NCI-H69 (cell line): ENCODE measurements at regions not wholly inside any gene's neighbourhood (a gene's known extent, or its start where the extent isn't known, plus 50 kb on each side); places are given as distances from the start of the nearest gene placed in this dataset.

Source experiments
- DNase-seq: peaks from one replicate; lab custom pipeline; 2025; lab: John Stamatoyannopoulos, UW

DNA sequence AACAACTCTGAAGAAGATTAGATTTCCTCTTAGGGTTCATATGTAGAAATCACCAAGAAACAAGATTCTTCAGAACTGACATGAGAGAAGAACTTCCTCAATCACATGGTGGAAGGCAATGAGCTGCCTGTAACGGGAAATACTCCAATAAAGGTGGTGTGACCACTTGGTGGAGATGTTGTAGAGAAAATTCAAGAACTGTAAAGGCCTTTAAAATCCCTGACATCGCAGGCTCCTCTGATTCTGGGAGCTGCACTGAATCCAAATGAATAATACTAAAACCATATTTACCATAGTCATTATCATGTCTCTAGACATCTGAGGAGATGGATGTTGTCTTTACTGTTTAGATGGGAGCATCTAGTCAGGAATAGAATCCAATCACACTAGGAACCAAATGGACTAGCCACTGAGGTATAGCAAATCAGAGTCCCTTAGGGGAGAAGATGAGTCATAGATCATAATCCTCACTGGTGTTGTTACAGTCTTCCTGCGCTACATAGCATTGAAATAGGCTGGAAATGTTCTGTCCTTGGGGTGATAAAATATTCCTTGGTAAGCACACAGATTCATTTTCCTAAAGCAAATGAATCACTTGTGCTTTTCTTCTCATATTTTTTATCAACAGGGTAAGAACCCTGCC, 321.6 kb upstream of the TENM4 start:
- peak; percentile 26 for DNase-seq

DNA sequence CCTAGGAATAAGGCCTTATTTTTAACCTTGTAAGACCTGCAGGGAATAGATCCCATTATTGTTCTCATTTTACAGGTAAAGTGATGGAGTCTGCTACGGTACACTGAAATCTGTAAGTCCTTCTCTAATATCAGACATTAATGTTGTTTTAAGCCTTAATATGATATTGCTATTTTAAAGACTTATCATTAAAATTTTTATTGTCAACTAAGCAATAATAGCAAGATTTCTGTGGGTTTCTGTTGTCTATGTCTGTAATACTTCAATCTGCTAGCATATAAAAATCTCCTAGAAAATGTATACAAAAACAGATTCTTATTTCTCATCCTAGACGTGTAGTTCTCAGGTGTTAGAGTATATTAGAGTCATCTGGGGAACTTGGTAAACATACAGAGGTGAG, 317.5 kb upstream of the TENM4 start:
- no peak for DNase-seq

DNA sequence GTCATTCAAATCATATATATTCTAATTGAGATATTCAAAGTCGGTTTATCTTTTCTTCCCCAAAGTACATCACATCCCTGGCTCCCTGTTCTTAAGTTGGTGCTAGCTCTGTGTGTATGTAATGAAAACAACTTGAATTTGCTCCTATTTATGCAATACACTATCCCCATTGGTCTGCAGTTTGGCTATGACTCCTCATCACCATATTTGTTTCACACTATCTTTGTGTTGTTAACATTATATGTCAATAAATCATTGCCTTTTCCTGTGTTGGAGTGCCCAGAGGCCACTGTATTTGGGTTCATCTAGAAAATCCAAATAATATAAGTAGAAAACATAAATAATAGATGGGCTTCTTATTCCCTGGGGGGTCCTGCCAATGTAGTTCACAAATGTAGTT, 306.6 kb upstream of the TENM4 start:
- DNase-seq: no peak

DNA sequence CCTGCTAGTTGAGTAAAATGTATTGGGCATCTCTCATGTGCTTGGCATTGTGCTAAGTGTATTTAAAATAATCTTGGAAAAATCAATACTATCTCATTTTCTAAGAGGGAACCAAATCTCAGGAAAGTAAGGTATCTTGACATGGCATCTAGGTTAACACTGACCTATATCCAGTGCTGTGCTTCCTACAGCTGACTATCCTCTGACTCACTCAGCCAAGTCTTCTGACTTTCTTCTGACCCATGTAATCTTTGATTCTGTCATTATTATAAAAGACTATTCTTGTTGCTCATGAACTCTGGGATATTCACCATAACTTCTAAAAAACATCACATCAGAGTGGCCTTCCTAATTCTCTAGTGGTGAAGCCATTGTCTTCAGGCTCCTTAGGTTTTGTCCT, 304.1 kb upstream of the TENM4 start:
- no peak for DNase-seq

DNA sequence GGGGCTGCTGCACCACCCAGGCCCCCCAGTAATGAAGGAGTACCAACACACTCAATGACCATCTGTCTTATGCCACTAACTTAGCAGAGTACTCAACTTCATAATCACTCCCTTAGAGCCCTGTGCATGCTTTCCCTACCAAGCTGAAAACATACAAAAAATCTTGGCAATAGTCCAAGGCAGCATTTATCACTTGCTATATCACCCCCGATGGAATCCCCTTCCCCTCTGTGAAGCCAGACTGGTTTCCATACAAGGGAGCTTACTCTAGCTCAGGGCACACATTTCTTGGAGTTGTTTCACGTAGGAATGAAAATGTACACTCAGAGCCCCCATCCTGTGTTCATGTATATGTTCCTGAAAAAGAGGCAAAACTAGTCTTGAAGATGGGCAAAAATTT, 301.3 kb upstream of the TENM4 start:
- peak; percentile 7 for DNase-seq

DNA sequence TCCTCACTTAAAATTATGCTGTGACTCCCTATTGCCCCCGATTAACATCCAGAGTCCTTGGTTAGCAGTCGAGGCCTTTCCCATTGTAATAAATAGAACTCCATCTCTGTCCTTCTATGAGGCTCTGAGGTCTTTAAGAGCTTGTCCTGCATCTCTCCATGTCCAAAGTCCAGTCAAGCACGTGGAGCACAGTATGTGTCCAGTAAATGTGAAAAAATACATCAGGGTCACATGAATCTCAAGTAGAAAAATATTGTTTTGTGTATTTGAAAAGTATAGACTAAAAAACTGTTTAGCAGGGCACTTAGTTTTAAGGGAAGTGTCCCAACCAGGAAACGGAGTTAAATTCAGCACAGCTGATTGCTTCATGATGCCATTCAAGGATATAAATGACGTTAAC, 298.8 kb upstream of the TENM4 start:
- DNase-seq: no peak

DNA sequence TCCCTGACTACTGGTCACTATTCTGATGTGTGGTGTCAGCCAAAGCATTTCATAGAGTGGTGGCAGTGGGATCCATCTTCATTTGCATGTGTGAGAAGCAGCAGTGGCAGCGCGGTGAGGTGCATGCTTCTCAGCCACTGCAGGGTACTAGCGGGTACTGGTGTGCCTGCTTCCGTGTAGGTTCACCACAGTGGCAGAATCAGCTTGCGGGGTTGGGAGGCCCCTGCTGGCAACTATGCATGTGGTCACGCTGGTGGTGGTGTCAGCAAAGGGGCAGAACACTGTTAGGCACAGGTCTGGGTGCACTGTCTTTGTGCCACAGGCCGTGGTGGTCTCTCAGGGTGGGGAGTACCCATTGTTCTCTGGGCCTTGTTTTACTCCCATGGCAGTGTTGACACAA, 286.4 kb upstream of the TENM4 start:
- DNase-seq: no peak

DNA sequence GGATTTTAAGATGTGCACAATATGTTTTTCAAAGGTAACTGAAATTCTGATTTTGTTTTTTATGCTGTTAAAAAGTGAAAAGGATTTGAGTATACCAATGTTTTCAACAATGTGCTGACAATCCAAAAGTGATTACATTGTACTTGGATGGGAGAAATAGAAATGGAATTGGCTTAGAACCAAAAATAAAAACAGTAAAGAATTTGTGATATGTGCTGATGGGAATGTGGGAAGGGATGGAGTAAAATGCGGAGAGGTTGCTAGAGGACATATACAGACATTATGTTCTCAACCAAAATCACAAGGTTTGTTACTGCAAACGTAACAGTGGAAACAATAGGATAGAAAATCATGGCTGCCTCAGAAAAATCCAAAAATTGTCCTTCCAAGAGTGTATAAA, 279.3 kb upstream of the TENM4 start:
- DNase-seq: no peak

DNA sequence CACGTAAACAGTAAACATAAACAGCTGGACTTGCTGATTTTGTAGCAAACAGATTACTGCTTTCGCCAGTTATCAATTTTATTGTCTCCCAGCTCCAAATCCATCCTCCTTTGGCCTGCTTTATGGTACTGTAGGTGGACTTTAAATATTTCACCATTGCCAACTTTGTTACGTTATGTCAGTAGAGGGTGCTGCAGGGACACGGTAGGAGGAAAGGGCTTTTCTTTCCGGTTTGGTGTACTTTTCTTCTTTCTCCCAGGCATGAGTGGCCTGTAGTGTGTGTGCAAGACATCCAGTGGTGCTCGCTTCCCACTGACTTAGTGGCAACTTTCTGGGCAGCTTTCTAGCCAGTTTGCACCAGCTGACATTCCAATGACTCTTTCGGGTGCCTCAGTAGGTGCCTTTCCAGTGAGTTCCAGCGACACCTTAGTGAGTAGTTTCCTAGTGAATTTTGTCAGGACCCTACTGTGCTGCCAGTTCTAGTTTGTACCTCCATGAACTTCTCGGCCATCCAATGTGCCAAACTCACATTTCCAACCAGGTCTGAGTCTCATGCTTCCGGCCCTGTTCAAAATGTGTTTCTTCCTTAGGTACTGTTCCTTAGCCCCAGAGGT, 267.6 kb upstream of the TENM4 start:
- DNase-seq: peak; percentile 76

DNA sequence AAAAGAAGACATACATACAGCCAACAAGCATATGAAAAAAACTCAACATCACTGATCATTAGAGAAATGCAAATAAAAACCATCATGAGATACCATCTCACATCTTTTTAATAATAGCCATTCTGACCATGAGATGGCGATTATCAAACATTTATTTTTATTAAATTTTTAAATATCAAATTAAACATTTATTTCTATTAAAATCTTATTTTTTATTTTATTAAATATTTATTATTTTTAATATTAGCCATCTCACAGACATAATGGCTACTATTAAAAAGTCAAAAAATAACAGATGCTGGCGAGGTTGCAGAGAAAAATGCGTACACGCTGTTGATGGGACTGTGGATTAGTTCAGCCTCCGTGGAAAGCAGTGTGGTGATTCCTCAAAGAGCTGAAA, 264.8 kb upstream of the TENM4 start:
- no peak for DNase-seq

DNA sequence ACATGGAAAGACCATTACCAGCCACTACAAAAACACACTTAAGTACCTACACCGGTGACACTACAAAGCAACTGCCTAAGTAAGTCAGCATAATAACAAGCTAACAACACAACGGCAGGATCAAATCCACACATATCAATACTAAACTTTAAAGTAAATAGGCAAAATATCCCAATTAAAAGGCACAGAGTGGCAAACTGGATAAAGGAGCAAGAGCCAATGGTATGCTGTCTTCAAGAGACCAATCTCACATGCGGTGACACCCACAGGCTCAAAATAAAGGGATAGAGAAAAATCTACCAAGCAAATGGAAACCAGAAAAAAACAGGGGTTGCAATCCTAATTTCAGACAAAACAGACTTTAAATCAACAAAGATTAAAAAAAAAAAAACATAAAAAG, 261.5 kb upstream of the TENM4 start:
- no peak for DNase-seq

DNA sequence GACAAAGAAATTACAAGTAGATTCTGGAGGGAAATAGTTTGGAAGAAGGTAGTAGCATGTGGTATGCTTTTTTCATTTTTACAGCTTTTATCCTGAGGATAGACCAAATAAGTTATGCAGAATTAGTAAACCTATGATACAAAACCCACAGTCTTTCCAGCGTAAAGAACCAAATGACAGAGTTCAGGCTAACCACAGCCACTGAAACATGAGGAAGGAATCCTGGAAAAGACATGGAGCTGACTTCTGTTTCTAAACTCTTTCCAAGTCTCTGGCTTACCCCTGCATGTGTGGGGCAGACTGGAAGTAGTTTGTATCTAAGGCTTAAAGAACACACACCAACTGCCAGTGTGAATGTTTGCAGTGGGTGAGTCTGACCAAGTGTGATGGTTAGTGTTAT, 258.4 kb upstream of the TENM4 start:
- no peak for DNase-seq

DNA sequence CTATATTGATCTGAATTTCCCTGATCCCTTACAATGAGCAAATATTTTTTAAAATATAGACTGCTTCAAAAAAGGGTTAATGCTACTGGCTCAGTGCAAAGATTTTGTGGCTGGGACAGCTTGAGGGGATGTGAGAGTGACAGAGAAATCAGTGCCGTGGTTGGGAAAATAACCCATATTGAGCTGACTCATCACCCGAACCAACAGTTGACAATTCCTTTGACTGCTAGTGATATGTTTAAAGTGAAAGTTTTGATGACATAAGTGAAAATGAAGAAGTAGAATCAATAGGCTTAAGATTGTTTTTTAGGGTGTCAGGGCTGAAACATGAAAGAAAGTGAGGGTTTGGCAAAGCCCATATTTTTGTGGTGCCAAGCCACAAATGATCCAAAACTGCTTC, 257.1 kb upstream of the TENM4 start:
- DNase-seq: no peak

DNA sequence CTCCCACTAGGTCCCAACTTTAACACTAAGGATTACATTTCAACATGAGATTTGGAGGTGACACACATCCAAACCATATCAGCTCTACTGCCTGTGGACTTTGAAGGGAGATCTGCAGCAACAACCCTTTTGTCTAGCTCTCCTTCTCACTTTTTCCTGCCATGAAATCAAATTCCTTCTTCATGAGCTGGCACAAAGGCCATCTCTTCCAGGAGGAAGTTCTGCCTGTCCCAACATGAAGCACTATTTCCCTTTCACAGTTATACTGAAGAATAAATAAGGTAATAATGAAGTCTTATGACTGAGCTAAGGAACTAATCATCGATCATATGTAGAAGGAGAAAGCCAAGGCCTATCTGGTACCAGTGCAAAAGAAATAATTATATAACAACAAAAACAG, 253.5 kb upstream of the TENM4 start:
- no peak for DNase-seq

DNA sequence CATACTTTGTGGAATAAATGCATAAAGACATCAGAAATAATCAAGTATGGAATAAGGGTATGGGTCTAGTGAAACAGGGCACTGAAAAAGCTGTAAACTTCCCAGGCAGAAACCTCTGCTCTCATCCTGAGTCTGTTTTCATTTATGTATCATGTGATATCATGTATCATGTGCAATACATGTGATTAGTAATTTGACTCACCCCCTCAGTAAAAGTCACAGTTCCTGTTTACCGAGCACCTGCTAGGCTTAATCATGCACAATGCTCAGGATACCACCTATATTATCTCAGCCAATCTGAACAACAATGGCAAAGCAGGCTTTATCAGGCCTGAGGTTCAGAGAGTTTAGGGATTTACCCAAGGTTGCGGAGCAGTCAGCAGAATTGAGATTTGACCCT, 250.6 kb upstream of the TENM4 start:
- peak; percentile 17 for DNase-seq

DNA sequence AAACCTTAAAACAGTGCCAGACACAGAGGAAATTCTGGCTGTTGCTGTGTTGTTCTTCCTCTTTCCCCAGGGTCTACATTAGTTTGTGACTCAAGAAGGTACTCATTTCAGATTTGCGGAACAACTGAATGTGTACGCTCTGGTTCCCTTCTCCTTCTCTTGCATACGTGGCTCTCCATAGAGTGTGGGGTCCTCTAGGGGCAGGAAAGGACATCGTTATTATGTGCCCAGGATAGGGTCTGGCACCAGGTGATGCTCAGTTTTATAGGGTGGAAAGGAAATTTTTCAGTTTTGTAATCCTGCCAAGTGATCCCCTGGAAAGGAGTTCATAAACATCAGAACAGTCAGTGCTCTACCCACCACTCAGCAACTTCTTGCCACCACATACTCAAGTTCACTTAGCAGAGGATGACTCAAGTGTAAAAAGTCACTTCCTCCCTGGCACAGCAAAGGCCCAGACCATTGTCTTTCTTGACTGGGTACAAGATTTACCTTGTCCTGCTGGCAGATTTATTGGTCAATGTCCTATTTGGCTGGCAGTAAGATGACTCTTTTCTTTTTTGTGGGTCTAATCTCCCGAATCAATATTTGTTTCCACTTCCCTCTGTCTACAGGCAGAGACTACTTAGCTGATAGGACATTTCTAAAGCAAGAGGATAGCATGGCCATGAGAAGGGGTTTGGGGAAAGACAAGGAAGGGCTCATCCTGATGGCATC, 246.0 kb upstream of the TENM4 start:
- DNase-seq: no peak

DNA sequence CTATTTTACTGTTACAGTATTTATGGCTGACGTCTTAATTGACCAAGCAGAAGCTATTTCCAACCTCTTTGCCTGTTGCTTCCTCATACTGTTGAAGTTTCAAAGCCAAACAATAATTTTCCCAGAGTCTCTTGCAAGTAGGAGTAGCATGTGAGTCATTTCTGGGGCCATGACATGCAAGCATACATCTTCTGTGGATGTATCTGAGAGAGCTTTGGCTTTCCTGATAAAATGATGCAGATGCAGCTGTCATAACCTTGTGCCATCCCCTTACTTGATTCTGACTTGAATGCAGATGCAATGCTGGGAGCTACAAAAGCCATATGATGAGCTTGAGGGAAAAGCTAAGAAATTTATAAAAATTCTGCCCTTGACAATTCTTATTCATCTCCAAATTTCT, 243.1 kb upstream of the TENM4 start:
- DNase-seq: no peak

DNA sequence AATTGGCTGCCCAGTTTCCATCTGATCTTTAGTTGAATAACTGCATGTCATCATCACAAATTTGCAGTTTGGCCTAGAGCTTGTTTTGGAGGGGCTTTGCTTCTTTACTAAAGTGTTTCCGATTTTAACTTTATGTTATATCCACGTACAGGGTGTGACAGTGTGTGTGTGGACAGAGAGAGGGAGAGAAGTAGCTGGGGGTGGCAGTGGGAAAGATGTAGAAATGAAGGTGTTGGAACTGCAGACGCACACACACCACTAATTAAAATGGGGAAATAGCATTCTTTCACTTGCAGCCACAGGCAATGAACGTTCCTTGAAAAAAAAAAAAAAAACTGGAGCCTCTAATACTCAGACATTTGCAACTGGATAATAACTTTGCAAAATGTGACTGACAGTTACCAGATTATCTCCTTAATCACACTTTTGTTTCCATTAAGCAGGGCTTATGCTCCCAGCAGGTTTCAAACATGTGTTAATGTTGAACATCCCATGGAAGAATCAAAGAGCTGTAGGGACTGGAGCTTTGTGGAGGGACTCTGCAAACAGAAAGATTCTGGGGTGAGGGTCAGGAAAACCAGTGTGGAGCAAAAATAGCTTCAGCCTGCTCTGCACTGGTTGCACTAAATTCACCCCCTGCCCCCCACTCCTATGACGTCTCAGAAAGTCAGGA, 238.1 kb upstream of the TENM4 start:
- DNase-seq: no peak

DNA sequence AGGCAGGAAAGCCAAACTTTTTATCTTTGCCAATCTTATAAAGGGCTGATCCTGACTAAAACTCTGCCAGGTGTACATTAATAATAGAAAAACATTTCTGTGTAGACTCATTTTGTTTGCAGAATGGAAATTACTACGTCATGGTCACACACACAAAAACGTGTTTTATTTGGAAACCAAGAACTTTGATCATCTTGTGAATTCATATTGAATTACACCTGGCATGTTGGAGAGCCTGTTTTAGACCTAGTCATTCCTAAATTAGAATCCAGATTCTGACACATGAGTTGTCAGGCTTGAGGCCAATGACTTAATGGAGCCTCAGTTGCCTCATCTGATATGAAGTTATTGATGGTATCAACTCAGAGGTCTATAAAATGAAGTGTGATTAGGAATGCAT, 235.6 kb upstream of the TENM4 start:
- DNase-seq: no peak

DNA sequence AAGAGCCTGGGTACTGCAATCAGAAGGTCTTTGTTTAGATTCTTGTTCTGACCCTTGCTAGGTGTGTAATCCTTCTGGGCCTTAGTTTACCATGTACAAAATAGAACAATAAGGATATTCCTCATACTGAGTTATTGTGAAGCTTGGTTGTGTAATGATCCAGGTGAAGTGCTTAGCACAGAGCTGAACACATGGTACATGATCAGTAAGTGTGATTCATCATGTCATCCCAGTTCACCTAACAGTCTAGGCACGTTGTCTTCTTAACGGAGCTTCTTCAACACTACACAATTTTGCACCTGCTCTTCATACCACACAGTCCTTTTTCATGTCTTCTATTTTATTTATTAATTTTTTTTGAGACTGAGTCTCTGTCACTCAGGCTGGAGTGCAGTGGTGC, 234.3 kb upstream of the TENM4 start:
- no peak for DNase-seq

DNA sequence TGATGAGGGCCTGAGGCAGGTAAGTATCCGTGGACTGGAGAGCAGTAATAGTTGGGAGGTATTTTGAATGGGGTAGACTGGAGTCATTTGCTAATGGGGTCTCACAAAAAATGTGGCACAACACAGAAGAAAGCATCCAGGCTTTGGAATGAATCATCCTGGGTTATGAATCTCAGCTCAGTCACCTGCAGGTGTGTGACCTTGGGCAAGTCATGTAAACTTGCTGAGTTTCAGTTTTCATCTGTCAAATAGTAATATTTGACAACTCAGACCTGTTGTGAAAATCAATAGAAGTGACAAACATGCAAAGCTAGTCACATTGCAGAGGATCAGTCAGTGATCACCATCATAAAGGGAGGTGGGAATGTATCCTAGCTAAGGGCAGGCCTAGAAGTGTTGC, 232.0 kb upstream of the TENM4 start:
- DNase-seq: no peak

DNA sequence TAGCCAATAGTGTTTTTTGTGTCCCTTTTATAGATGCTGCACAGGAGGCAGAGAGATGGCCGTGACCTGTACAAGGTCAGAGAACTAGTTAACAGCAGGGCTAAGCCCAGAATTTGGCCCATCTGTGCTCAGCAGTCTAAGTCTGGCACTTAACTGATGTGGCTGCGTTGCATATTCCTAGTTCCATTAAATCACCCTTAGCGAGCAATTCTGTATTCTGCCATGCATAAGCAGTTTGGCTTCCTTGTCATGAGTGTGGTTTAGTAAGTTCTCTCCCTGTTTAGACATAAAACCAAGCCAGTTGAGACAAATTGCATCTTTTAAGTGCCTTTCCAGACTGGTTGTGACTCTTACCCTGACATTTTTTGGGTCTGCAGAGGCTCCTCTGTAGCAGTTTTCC, 230.6 kb upstream of the TENM4 start:
- no peak for DNase-seq

DNA sequence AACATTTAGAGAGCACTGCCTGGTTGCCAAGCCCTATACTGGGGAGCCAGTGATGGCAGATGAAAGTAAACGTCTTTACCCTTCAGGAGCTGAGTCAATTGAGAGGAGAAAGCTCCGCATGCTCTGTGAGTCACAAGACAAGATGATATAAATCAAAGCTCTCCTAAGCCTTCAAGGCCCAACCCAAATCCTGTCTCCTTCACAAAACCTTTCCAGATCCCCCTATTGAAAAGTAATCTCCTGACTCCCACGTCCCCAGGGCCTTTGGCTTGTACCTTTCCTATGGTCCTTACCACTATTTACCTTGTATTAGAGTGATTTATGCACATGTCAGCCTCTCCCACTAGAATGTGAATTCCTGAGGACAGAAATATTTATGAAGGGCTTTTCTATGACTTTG, 230.1 kb upstream of the TENM4 start:
- peak; percentile 11 for DNase-seq
